ENCODE measurements at regions not wholly inside any gene's neighbourhood (a gene's known extent, or its start where the extent isn't known, plus 50 kb on each side); places are given as distances from the start of the nearest gene placed in this dataset.
"Not testable (repeated sequence)": the region's sequence is repeated elsewhere in the genome, so short reads cannot be mapped to it uniquely, and the experiment has no call there.

DNA sequence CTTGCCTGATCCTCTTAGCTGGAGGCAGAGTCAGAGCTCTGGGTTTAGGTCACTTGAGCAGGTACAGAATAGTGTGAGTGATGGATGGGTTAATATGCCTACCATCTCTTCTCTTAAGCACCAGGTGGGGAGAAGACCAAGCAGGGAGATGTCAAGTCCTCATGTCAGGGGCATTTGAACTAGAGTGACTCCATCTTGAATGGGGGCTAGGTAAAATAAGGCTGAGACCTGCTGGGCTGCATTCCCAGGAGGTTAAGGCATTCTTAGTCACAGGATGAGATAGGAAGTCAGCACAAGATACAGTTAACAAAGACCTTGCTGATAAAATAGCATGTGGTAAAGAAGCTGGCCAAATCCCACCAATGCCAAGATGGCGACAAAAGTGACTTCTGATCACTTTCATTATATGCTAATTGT, 77.4 kb upstream of the BTG3 start:
- Histone ChIP-seq H3K4me3 (ENCODE audit: low read depth, low read length) (no peak overlapping the region), H3K27me3 (ENCODE audit: control insufficient read depth, insufficient read depth, low read length) (no peaks in the 10 kb centered on the region), H3K36me3 (ENCODE audit: control insufficient read depth, insufficient read depth, low read length) (no peaks in the 10 kb centered on the region)
- DNase-seq (ENCODE audit: low read depth) = no peak
- TF ChIP-seq, protein P1, sequence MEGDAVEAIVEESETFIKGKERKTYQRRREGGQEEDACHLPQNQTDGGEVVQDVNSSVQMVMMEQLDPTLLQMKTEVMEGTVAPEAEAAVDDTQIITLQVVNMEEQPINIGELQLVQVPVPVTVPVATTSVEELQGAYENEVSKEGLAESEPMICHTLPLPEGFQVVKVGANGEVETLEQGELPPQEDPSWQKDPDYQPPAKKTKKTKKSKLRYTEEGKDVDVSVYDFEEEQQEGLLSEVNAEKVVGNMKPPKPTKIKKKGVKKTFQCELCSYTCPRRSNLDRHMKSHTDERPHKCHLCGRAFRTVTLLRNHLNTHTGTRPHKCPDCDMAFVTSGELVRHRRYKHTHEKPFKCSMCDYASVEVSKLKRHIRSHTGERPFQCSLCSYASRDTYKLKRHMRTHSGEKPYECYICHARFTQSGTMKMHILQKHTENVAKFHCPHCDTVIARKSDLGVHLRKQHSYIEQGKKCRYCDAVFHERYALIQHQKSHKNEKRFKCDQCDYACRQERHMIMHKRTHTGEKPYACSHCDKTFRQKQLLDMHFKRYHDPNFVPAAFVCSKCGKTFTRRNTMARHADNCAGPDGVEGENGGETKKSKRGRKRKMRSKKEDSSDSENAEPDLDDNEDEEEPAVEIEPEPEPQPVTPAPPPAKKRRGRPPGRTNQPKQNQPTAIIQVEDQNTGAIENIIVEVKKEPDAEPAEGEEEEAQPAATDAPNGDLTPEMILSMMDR (IDR thresholded peaks at IDR 0.05; ENCODE audit: insufficient read depth, low read length, poor library complexity, severe bottlenecking) = no peak

- Histone ChIP-seq H3K27me3 (ENCODE audit: control insufficient read depth, insufficient read depth, low read length) (no peaks in the 10 kb centered on the region), H3K4me3 (ENCODE audit: low read depth, low read length) (no peak overlapping the region)
- DNase-seq (ENCODE audit: low read depth) = peak; percentile 37
Measured at GRCh38 chr21:17688912-17689874, 76.5 kb upstream of the BTG3 start.

DNA sequence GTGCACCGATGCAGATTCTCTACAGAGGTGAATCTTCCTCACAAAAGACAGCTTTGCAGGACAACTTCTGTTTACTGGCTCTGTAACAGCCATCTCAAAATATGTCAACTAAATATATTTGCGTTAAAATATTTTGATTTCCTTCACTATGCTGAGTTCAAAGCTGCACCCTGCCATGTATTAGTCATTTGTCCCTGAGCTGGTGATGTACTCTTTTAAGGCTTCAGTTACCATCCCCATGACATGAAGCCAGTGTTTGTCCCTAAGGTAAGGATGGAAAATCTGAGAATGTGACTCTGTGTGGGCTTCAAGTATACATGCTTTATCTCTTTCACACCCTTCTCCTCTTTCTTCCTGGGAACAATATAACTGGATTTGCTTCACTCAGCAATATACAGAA, 70.2 kb upstream of the BTG3 start:
- no peak for DNase-seq (ENCODE audit: low read depth)
- no peaks in the 10 kb centered on the region for H3K36me3 ChIP-seq (ENCODE audit: control insufficient read depth, insufficient read depth, low read length)
- no peaks in the 10 kb centered on the region for H3K27me3 ChIP-seq (ENCODE audit: control insufficient read depth, insufficient read depth, low read length)
- TF ChIP-seq, protein P1 (IDR thresholded peaks at IDR 0.05; ENCODE audit: insufficient read depth, low read length, poor library complexity, severe bottlenecking) = no peak
- no peak overlapping the region for H3K4me3 ChIP-seq (ENCODE audit: low read depth, low read length)

More at GRCh38 chr21:17688912-17689874, 76.5 kb upstream of the BTG3 start:
- TF ChIP-seq, protein P1 (IDR thresholded peaks at IDR 0.05; ENCODE audit: insufficient read depth, low read length, poor library complexity, severe bottlenecking) = peak; percentile 21
- no peaks in the 10 kb centered on the region for H3K36me3 ChIP-seq (ENCODE audit: control insufficient read depth, insufficient read depth, low read length)

DNA sequence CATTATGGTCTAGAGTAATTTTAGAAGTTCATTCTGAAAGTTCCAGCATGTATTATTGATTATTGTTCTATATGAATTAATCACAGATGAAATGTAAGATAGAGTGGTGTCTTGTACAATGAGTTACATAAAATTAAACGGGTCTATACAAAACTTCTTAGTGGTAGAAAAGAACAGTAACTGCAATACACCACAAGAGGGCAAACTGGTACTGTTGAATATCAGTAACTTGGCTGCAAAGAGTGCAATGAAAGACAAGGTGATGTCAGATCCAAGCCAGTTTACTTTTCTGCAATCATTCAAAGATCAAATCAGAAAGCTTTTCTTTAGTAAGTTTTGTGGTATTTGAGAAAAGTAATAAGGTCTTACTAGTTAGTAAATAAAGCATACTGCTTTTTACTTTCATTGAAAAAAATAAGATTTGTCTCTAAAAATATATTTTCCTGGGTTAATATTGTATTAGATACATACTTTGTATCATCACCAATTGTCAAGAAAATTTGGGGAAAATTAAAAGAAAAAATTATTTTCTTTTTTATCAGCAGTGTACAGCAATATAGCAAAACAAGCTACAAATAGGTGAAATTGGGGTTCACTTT, 66.4 kb upstream of the BTG3 start:
- TF ChIP-seq, protein P1 (IDR thresholded peaks at IDR 0.05; ENCODE audit: insufficient read depth, low read length, poor library complexity, severe bottlenecking) = peak; percentile 77
- Histone ChIP-seq H3K4me3 (ENCODE audit: low read depth, low read length) (no peak overlapping the region), H3K36me3 (ENCODE audit: control insufficient read depth, insufficient read depth, low read length) (no peaks in the 10 kb centered on the region), H3K27me3 (ENCODE audit: control insufficient read depth, insufficient read depth, low read length) (no peaks in the 10 kb centered on the region)
- DNase-seq (ENCODE audit: low read depth) = peak; percentile 29

GRCh38 chr21:17676930-17677329, 64.2 kb upstream of the BTG3 start:
- H3K4me3 ChIP-seq (ENCODE audit: low read depth, low read length); H3K36me3 ChIP-seq (ENCODE audit: control insufficient read depth, insufficient read depth, low read length); DNase-seq (ENCODE audit: low read depth); H3K27me3 ChIP-seq (ENCODE audit: control insufficient read depth, insufficient read depth, low read length): not testable (repeated sequence)

DNA sequence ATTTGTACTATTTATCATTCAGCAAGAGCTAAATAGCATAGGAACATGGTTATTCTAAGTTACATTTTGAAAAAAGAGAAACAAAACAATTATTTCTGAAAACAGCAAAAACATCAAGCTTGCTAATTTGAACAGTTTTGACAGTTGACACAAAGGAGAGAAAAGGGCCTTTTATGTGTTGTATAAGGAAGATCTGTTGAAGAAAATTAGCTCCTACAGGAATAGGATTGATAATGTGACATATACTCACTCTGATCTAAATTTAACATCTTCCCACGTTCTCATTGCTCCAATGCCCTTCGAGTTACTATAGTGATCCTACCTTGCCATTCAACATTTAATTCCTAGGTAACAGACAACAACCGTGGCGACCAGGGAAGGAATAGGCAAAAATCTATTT, 61.4 kb upstream of the BTG3 start:
- Histone ChIP-seq H3K4me3 (ENCODE audit: low read depth, low read length) (no peak overlapping the region), H3K27me3 (ENCODE audit: control insufficient read depth, insufficient read depth, low read length) (no peaks in the 10 kb centered on the region), H3K36me3 (ENCODE audit: control insufficient read depth, insufficient read depth, low read length) (no peaks in the 10 kb centered on the region)
- TF ChIP-seq, protein P1 (IDR thresholded peaks at IDR 0.05; ENCODE audit: insufficient read depth, low read length, poor library complexity, severe bottlenecking) = no peak
- no peak for DNase-seq (ENCODE audit: low read depth)
